Testis (tissue), 2 donors: ENCODE measurements at regions not wholly inside any gene's neighbourhood (a gene's known extent, or its start where the extent isn't known, plus 50 kb on each side); places are given as distances from the start of the nearest gene placed in this dataset.

Source experiments
- DNase-seq: peaks from one replicate; pipeline ENCODE4 v3.0.0-alpha.2; 2019
- H3K27ac ChIP-seq, 2 donors: fragments of 200-600 bp; sonication (generic); one replicate each; pipeline ENCODE4 v1.5.1; 2019
- H3K27me3 ChIP-seq: fragments of 200-600 bp; sonication (generic); one replicate; pipeline ENCODE4 v1.5.1; 2019
- H3K36me3 ChIP-seq: fragments of 200-600 bp; sonication (generic); one replicate; pipeline ENCODE4 v1.5.1; 2017; ENCODE audit warnings: low read depth; ENCODE audit errors: missing control alignments
- H3K4me1 ChIP-seq: fragments of 200-600 bp; sonication (generic); one replicate; pipeline ENCODE4 v1.5.1; 2019
- H3K4me3 ChIP-seq, 2 donors: fragments of 200-600 bp; sonication (generic); one replicate each; pipeline ENCODE4 v1.5.1; 2017 to 2019
- H3K9me3 ChIP-seq: fragments of 200-600 bp; sonication (generic); one replicate; pipeline ENCODE4 v1.5.1; 2017
- CTCF ChIP-seq, 3 experiments: fragments of 450-650 bp in 2 of 3; fragments of 200-600 bp in 1 of 3; sonication (generic) in 1 of 3; IDR thresholded peaks; one replicate each; pipeline ENCODE4 v1.5.1; 2016 to 2019; ENCODE audit warnings: antibody characterized with exemption in 3 of 3, mild to moderate bottlenecking in 2 of 3, moderate library complexity in 1 of 3
- POLR2A ChIP-seq: fragments of 450-650 bp; IDR thresholded peaks from one replicate; pipeline ENCODE4 v1.6.1; 2017; ENCODE audit warnings: antibody characterized with exemption, mild to moderate bottlenecking, moderate library complexity
- WGBS, 2 donors: methylation state at CpG; one replicate each; pipeline ENCODE4 v1.1.5; 2018; 5-methylcytosine and 5-hydroxymethylcytosine counted together
- intact Hi-C: fragments of 100-400 bp; cut with DNase I; formaldehyde crosslinking; loops from one replicate; pipeline ENCODE4 v1.15.1; 2023; ENCODE audit warnings: low total_unique reads

- H3K36me3 ChIP-seq: no peaks in the 10 kb centered on the region
- H3K4me3 ChIP-seq: no peak overlapping the region
- H3K27me3 ChIP-seq: no peaks in the 10 kb centered on the region
- H3K27ac ChIP-seq: no peak overlapping the region
- TF ChIP-seq POLR2A: no peak
- no peak for TF ChIP-seq CTCF (IDR thresholded peaks at IDR 0.05)
- 89 to 92% methylated on average over 4 of the region's 4 CpGs for WGBS, 2 donors
- DNase-seq: no peak
- no peaks in the 10 kb centered on the region for H3K4me1 ChIP-seq
- intact Hi-C loops: no loop called here
- H3K9me3 ChIP-seq: no peaks in the 10 kb centered on the region
Measured at GRCh38 chr3:63146154-63146553, 132.0 kb upstream of the SYNPR start.

- WGBS, 2 donors: 68 to 71% methylated on average over 3 of the region's 3 CpGs
Measured at GRCh38 chr3:63150880-63151279, 127.2 kb upstream of the SYNPR start.

GRCh38 chr3:63151897-63152296 lies 126.2 kb upstream of the SYNPR start:
- intact Hi-C loops: no loop called here
- no peaks in the 10 kb centered on the region for H3K9me3 ChIP-seq
- no peaks in the 10 kb centered on the region for H3K4me1 ChIP-seq
- H3K36me3 ChIP-seq: no peaks in the 10 kb centered on the region
- H3K27ac ChIP-seq: no peak overlapping the region
- H3K4me3 ChIP-seq: no peak overlapping the region
- 80 to 89% methylated on average over 1 of the region's 1 CpG for WGBS, 2 donors
- no peaks in the 10 kb centered on the region for H3K27me3 ChIP-seq
- TF ChIP-seq CTCF (IDR thresholded peaks at IDR 0.05) (no peak), POLR2A (no peak)
- no peak for DNase-seq

More at GRCh38 chr3:63150880-63151279, 127.2 kb upstream of the SYNPR start:
- TF ChIP-seq CTCF (IDR thresholded peaks at IDR 0.05): no peak
- no peak for DNase-seq
- no peaks in the 10 kb centered on the region for H3K36me3 ChIP-seq
- H3K4me1 ChIP-seq: no peaks in the 10 kb centered on the region
- intact Hi-C loops: no loop called here
- H3K27me3 ChIP-seq: no peaks in the 10 kb centered on the region
- H3K4me3 ChIP-seq: no peak overlapping the region
- H3K9me3 ChIP-seq: no peaks in the 10 kb centered on the region
- no peak overlapping the region for H3K27ac ChIP-seq

- WGBS, 2 donors: 48 to 57% methylated on average over 2 of the region's 2 CpGs
- TF ChIP-seq CTCF (IDR thresholded peaks at IDR 0.05) (no peak), POLR2A (no peak)
Measured at GRCh38 chr3:63159764-63160163, 118.3 kb upstream of the SYNPR start.

GRCh38 chr3:63167113-63167512 lies 111.0 kb upstream of the SYNPR start:
- Histone ChIP-seq H3K27me3 (no peaks in the 10 kb centered on the region), H3K27ac (no peak overlapping the region), H3K36me3 (no peaks in the 10 kb centered on the region), H3K4me1 (no peaks in the 10 kb centered on the region), H3K4me3 (no peak overlapping the region), H3K9me3 (no peaks in the 10 kb centered on the region)
- TF ChIP-seq POLR2A (no peak), CTCF (IDR thresholded peaks at IDR 0.05) (no peak)
- no peak for DNase-seq
- 55 to 60% methylated on average over 4 of the region's 4 CpGs for WGBS, 2 donors
- intact Hi-C loops: no loop called here

More at GRCh38 chr3:63159764-63160163, 118.3 kb upstream of the SYNPR start:
- no peak for DNase-seq
- Histone ChIP-seq H3K36me3 (no peaks in the 10 kb centered on the region), H3K27me3 (no peaks in the 10 kb centered on the region), H3K27ac (no peak overlapping the region), H3K9me3 (no peaks in the 10 kb centered on the region), H3K4me3 (no peak overlapping the region), H3K4me1 (peaks cover 3% of the 10 kb centered on the region)
- intact Hi-C loops: no loop called here
